ENCODE measurements at regions not wholly inside any gene's neighbourhood (a gene's known extent, or its start where the extent isn't known, plus 50 kb on each side); places are given as distances from the start of the nearest gene placed in this dataset.
"Not testable (repeated sequence)": the region's sequence is repeated elsewhere in the genome, so short reads cannot be mapped to it uniquely, and the experiment has no call there.

DNA sequence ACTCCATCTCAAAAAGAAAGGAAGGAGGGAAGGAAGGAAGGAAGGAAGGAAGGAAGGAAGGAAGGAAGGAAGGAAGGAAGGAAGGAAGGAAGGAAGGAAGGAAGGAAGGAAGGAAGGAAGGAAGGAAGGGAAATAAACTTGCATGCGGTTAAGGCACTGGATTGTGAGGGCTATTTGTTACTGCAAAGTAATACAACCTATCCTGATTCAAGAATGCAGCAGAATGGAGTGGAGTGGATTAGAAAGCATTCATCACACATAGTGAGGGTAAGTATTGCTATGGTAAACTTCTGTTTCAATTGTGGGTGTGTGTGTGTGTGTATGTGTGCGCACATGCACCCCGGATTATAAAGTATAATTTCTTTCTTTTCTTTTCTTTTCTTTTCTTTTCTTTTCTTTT is 344.8 kb upstream of the C16orf82 start:
- TF ChIP-seq, protein P1, sequence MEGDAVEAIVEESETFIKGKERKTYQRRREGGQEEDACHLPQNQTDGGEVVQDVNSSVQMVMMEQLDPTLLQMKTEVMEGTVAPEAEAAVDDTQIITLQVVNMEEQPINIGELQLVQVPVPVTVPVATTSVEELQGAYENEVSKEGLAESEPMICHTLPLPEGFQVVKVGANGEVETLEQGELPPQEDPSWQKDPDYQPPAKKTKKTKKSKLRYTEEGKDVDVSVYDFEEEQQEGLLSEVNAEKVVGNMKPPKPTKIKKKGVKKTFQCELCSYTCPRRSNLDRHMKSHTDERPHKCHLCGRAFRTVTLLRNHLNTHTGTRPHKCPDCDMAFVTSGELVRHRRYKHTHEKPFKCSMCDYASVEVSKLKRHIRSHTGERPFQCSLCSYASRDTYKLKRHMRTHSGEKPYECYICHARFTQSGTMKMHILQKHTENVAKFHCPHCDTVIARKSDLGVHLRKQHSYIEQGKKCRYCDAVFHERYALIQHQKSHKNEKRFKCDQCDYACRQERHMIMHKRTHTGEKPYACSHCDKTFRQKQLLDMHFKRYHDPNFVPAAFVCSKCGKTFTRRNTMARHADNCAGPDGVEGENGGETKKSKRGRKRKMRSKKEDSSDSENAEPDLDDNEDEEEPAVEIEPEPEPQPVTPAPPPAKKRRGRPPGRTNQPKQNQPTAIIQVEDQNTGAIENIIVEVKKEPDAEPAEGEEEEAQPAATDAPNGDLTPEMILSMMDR (IDR thresholded peaks at IDR 0.05) = not testable (repeated sequence)
- TF ChIP-seq POLR2A, EP300, POLR2AphosphoS5 (IDR thresholded peaks at IDR 0.05): not testable (repeated sequence)

Measured in upper lobe of left lung (tissue), 4 donors.